HCT116 (cell line): ENCODE measurements at regions not wholly inside any gene's neighbourhood (a gene's known extent, or its start where the extent isn't known, plus 50 kb on each side); places are given as distances from the start of the nearest gene placed in this dataset.

Source experiments
- ATAC-seq: fragments of 200-7000 bp; cut with Tn5 transposase; 2 replicates; pipeline ENCODE4 v1.9.1; 2020; ENCODE audit warnings: mild to moderate bottlenecking, moderate library complexity
- BruUV-seq: library from RNA; stranded (reverse); fragments of 400-500 nt; replicated peaks from 2 replicates; lab custom pipeline; 2021; lab: Mats Ljungman, UMichigan
- CTCF ChIA-PET: fragments of 300-600 bp; sonication (Branson Sonifier 250); formaldehyde crosslinking; loops from one replicate; lab custom pipeline; 2021; ENCODE audit warnings: antibody characterized with exemption; lab: Charles Lee
- POLR2A ChIA-PET: fragments of 300-600, 350-600 bp; sonication (Branson Sonifier 250); formaldehyde crosslinking; loops from one replicate; lab custom pipeline; 2021; ENCODE audit warnings: antibody characterized with exemption; lab: Charles Lee
- RAD21 ChIA-PET, 2 experiments: fragments of 300-600 bp; sonication (Branson Sonifier 250); formaldehyde crosslinking; loops; one replicate each; lab custom pipeline; 2023; ENCODE audit warnings: low total read pairs in 2 of 2; ENCODE audit not compliant: uncharacterized antibody in 2 of 2, unreplicated experiment in 2 of 2, low non-redundant PET in 1 of 2; lab: Charles Lee
- DNase-seq: peaks from one replicate; pipeline ENCODE4 v3.0.0-alpha.2; 2010; ENCODE audit warnings: low read depth, low spot score
- H2AFZ ChIP-seq: fragments of 200-600 bp; shearing (Covaris generic), sonication (generic); 2 replicates; pipeline ENCODE4 v1.6.1; 2017; ENCODE audit warnings: low read depth, mixed run types, mixed read lengths, antibody characterized with exemption, low read length; ENCODE audit not compliant: poor library complexity, severe bottlenecking
- H3K27ac ChIP-seq: 2 replicates; pipeline ENCODE4 v1.5.1; 2012; ENCODE audit warnings: low read depth, low read length
- H3K27me3 ChIP-seq: fragments of 200-600 bp; sonication (generic); 2 replicates; pipeline ENCODE4 v1.6.1; 2016; ENCODE audit warnings: mixed run types, low read length, mixed read lengths; ENCODE audit not compliant: insufficient read depth
- H3K36me3 ChIP-seq, 2 experiments: fragments of 200-500 bp in 1 of 2; fragments of 200-600 bp in 1 of 2; sonication (Bioruptor generic) in 1 of 2; sonication (generic) in 1 of 2; 2 replicates each; pipeline versions ENCODE4 v1.5.1 to v1.6.1; 2014 to 2016; ENCODE audit warnings: low read length in 2 of 2, inconsistent platforms in 1 of 2, mixed read lengths in 1 of 2, mixed run types in 1 of 2; ENCODE audit not compliant: insufficient read depth in 2 of 2, control insufficient read depth in 1 of 2
- H3K4me1 ChIP-seq, 2 experiments: fragments of 200-600 bp in 1 of 2; sonication (generic) in 1 of 2; 2 replicates each; pipeline versions ENCODE4 v1.5.1 to v1.6.1; 2012 to 2017; ENCODE audit warnings: low read length in 2 of 2, inconsistent platforms in 1 of 2, mild to moderate bottlenecking in 1 of 2, mixed read lengths in 1 of 2, mixed run types in 1 of 2, moderate library complexity in 1 of 2; ENCODE audit not compliant: insufficient read depth in 2 of 2, control insufficient read depth in 1 of 2
- H3K4me2 ChIP-seq: fragments of 200-600 bp; sonication (generic); 2 replicates; pipeline ENCODE4 v1.6.1; 2017; ENCODE audit warnings: mixed run types, low read length, mixed read lengths
- H3K4me3 ChIP-seq, 2 experiments: fragments of 200-600 bp in 1 of 2; sonication (generic) in 1 of 2; replicated peaks in 1 of 2; 2 replicates each; pipeline ENCODE4 v1.5.1; 2011 to 2016; ENCODE audit warnings: low read length in 2 of 2, control low read depth in 1 of 2, low read depth in 1 of 2, mild to moderate bottlenecking in 1 of 2, mixed read lengths in 1 of 2, mixed run types in 1 of 2
- H3K79me2 ChIP-seq: fragments of 200-600 bp; sonication (generic); 2 replicates; pipeline ENCODE4 v1.6.1; 2017; ENCODE audit warnings: mild to moderate bottlenecking, mixed run types, low read length, moderate library complexity, mixed read lengths; ENCODE audit not compliant: insufficient read depth
- H3K9ac ChIP-seq: fragments of 200-600 bp; sonication (generic); 2 replicates; pipeline ENCODE4 v1.6.1; 2016; ENCODE audit warnings: low read length, mixed read lengths
- H3K9me2 ChIP-seq: fragments of 200-600 bp; sonication (generic), shearing (Covaris generic); 2 replicates; pipeline ENCODE4 v1.6.1; 2017; ENCODE audit warnings: mixed run types, mild to moderate bottlenecking, moderate library complexity; ENCODE audit not compliant: insufficient read depth
- H3K9me3 ChIP-seq, 2 experiments: fragments of 200-500 bp in 1 of 2; fragments of 200-600 bp in 1 of 2; sonication (Bioruptor generic) in 1 of 2; sonication (generic) in 1 of 2; 2 replicates each; pipeline ENCODE4 v1.6.1; 2014 to 2017; ENCODE audit warnings: low read length in 2 of 2, mixed read lengths in 2 of 2, inconsistent platforms in 1 of 2, low read depth in 1 of 2, mild to moderate bottlenecking in 1 of 2, mixed run types in 1 of 2, moderate library complexity in 1 of 2; ENCODE audit not compliant: control insufficient read depth in 1 of 2, insufficient read depth in 1 of 2
- H4K20me1 ChIP-seq: fragments of 200-600 bp; sonication (generic), shearing (Covaris generic); 2 replicates; pipeline ENCODE4 v1.6.1; 2017; ENCODE audit warnings: mixed run types, mild to moderate bottlenecking, moderate library complexity; ENCODE audit not compliant: insufficient read depth
- JUND ChIP-seq: IDR thresholded peaks from 2 replicates; pipeline ENCODE4 v1.6.1; 2012
- POLR2A ChIP-seq: IDR thresholded peaks from 2 replicates; pipeline ENCODE4 v1.7.0; 2011; ENCODE audit warnings: borderline replicate concordance; ENCODE audit not compliant: insufficient read depth, insufficient read length; ENCODE audit errors: extremely low read depth
- SIN3A ChIP-seq: IDR thresholded peaks from 2 replicates; pipeline ENCODE4 v1.6.1; 2012; ENCODE audit warnings: low read depth
- TCF7L2 ChIP-seq: IDR thresholded peaks from 2 replicates; pipeline ENCODE4 v1.7.0; 2011; ENCODE audit warnings: borderline replicate concordance, inconsistent platforms; ENCODE audit not compliant: insufficient read depth, insufficient read length; ENCODE audit errors: extremely low read depth
- intact Hi-C: fragments of 100-400 bp; cut with micrococcal nuclease; formaldehyde crosslinking; loops from 2 replicates; pipeline ENCODE4 v1.10.0; 2022
- TF ChIP-seq, protein P1 (sequence below): IDR thresholded peaks from 2 replicates; pipeline ENCODE4 v1.6.1; 2012
- TF ChIP-seq, protein P2 (sequence below): IDR thresholded peaks from 2 replicates; pipeline ENCODE4 v1.6.1; 2011; ENCODE audit warnings: mild to moderate bottlenecking, low read length, moderate library complexity; ENCODE audit not compliant: insufficient replicate concordance; ENCODE audit errors: extremely low read depth
- TF ChIP-seq, protein P3 (sequence below), 3 experiments: fragments of 200-600 bp in 1 of 3; sonication (generic) in 1 of 3; IDR thresholded peaks in 2 of 3; conservative IDR thresholded peaks in 1 of 3; 2 replicates each; pipeline ENCODE4 v1.5.1; 2012 to 2017; ENCODE audit warnings: low read depth in 2 of 3, low read length in 2 of 3, antibody characterized with exemption in 1 of 3, borderline replicate concordance in 1 of 3, control low read depth in 1 of 3, mild to moderate bottlenecking in 1 of 3, mixed read lengths in 1 of 3, mixed run types in 1 of 3, moderate library complexity in 1 of 3; ENCODE audit not compliant: insufficient read depth in 1 of 3
- TF ChIP-seq, protein P4 (sequence below): IDR thresholded peaks from 2 replicates; pipeline ENCODE4 v1.6.1; 2012

DNA sequence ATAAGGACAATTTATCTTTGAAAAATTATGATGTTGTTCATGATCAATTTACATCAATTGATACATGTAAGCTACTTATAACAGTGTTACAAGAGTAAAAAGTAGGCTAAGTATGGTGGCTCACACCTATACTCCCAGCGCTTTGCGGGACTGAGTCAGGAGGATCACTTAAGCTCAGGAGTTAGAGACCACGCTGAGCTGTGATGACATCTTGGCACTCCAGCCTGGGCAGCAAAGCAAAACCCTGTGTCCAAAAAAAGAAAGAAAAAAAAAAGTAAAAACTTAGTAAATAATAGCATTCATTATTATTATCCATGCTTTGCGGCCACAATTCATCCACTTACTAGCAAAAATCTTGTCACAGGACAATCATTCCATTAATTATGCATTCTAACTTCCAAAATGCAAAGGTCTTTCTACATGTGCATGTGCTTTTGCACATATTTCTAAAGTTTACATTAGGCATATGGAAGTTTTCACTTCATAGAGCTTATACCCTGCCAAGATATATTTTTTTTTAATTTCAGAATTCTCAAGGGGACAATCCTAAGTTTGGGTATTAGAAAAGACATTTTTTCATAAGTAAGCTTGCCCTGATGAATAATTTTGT, 243.3 kb upstream of the RARB start:
- ChIA-PET POLR2A (no interaction called here), RAD21 (no interaction called here), CTCF (no interaction called here)
- Histone ChIP-seq H3K4me1 (no peaks in the 10 kb centered on the region), H3K79me2 (no peaks in the 10 kb centered on the region), H4K20me1 (no peaks in the 10 kb centered on the region), H3K27me3 (no peaks in the 10 kb centered on the region), H3K36me3 (no peaks in the 10 kb centered on the region), H3K4me2 (no peak overlapping the region), H3K4me3 (no peak overlapping the region), H2AFZ (no peak overlapping the region), H3K9me2 (no peaks in the 10 kb centered on the region), H3K9ac (no peak overlapping the region), H3K27ac (no peak overlapping the region), H3K9me3 (no peaks in the 10 kb centered on the region)
- BruUV-seq: no TSS peak
- DNase-seq: no peak
- ATAC-seq: no peak
- TF ChIP-seq TCF7L2: no peak
- TF ChIP-seq, protein P1, sequence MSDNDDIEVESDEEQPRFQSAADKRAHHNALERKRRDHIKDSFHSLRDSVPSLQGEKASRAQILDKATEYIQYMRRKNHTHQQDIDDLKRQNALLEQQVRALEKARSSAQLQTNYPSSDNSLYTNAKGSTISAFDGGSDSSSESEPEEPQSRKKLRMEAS: no peak
- no peak for TF ChIP-seq JUND
- TF ChIP-seq, protein P2, sequence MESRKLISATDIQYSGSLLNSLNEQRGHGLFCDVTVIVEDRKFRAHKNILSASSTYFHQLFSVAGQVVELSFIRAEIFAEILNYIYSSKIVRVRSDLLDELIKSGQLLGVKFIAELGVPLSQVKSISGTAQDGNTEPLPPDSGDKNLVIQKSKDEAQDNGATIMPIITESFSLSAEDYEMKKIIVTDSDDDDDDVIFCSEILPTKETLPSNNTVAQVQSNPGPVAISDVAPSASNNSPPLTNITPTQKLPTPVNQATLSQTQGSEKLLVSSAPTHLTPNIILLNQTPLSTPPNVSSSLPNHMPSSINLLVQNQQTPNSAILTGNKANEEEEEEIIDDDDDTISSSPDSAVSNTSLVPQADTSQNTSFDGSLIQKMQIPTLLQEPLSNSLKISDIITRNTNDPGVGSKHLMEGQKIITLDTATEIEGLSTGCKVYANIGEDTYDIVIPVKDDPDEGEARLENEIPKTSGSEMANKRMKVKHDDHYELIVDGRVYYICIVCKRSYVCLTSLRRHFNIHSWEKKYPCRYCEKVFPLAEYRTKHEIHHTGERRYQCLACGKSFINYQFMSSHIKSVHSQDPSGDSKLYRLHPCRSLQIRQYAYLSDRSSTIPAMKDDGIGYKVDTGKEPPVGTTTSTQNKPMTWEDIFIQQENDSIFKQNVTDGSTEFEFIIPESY: no peak
- TF ChIP-seq, protein P3, sequence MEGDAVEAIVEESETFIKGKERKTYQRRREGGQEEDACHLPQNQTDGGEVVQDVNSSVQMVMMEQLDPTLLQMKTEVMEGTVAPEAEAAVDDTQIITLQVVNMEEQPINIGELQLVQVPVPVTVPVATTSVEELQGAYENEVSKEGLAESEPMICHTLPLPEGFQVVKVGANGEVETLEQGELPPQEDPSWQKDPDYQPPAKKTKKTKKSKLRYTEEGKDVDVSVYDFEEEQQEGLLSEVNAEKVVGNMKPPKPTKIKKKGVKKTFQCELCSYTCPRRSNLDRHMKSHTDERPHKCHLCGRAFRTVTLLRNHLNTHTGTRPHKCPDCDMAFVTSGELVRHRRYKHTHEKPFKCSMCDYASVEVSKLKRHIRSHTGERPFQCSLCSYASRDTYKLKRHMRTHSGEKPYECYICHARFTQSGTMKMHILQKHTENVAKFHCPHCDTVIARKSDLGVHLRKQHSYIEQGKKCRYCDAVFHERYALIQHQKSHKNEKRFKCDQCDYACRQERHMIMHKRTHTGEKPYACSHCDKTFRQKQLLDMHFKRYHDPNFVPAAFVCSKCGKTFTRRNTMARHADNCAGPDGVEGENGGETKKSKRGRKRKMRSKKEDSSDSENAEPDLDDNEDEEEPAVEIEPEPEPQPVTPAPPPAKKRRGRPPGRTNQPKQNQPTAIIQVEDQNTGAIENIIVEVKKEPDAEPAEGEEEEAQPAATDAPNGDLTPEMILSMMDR (IDR thresholded peaks at IDR 0.05 in 2 of 3, conservative IDR thresholded peaks at IDR 0.05 in 1 of 3; ENCODE audit: borderline replicate concordance in 1 of 3, insufficient read depth in 1 of 3, low read depth in 2 of 3, low read length in 2 of 3): no peak
- no peak for TF ChIP-seq POLR2A
- no peak for TF ChIP-seq SIN3A
- TF ChIP-seq, protein P4, sequence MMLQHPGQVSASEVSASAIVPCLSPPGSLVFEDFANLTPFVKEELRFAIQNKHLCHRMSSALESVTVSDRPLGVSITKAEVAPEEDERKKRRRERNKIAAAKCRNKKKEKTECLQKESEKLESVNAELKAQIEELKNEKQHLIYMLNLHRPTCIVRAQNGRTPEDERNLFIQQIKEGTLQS: no peak
- intact Hi-C loops: no loop called here
